HTR-8/SVneo (cell line): ENCODE measurements at regions not wholly inside any gene's neighbourhood (a gene's known extent, or its start where the extent isn't known, plus 50 kb on each side); places are given as distances from the start of the nearest gene placed in this dataset.

Experiments
- DNase-seq: peaks from one replicate; pipeline ENCODE4 v3.0.0; 2011; ENCODE audit warnings: low spot score, mixed read lengths; ENCODE audit not compliant: insufficient read length
- FAIRE-seq: peaks from 2 replicates; lab custom pipeline; 2011; peaks lifted over from hg19 to GRCh38; lab: Jason Lieb, UNC

- FAIRE-seq = no peak
- no peak for DNase-seq
Observed at GRCh38 chr18:45363196-45363595, 252.1 kb upstream of the SLC14A2 start.

- DNase-seq = no peak
- no peak for FAIRE-seq
Observed at GRCh38 chr18:45365835-45366234, 249.4 kb upstream of the SLC14A2 start.

GRCh38 chr18:45370255-45371010 lies 244.8 kb upstream of the SLC14A2 start:
- no peak for DNase-seq

GRCh38 chr18:45373286-45373880 lies 241.9 kb upstream of the SLC14A2 start:
- FAIRE-seq (no peak), DNase-seq (no peak)

More at GRCh38 chr18:45370255-45371010, 244.8 kb upstream of the SLC14A2 start:
- no peak for FAIRE-seq

DNA sequence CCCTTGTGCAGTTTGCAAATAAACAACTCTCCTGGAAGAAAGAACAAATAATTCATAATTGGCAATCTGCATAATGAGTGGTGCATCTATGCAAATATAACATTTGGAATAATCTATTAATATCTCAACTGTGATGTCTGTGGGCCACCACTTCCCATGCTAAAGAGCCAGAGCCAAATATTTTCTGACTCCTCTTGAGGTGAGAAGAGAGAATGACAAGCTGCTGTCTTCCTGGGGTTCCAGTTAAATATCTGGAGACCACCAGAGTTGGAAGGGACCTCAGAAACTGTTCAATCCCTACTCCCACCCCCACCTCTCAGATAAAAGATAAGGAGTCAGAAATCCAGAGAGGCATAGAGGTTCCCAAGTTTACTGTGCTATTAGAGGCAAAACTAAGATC lies 241.0 kb upstream of the SLC14A2 start:
- DNase-seq (no peak), FAIRE-seq (no peak)

DNA sequence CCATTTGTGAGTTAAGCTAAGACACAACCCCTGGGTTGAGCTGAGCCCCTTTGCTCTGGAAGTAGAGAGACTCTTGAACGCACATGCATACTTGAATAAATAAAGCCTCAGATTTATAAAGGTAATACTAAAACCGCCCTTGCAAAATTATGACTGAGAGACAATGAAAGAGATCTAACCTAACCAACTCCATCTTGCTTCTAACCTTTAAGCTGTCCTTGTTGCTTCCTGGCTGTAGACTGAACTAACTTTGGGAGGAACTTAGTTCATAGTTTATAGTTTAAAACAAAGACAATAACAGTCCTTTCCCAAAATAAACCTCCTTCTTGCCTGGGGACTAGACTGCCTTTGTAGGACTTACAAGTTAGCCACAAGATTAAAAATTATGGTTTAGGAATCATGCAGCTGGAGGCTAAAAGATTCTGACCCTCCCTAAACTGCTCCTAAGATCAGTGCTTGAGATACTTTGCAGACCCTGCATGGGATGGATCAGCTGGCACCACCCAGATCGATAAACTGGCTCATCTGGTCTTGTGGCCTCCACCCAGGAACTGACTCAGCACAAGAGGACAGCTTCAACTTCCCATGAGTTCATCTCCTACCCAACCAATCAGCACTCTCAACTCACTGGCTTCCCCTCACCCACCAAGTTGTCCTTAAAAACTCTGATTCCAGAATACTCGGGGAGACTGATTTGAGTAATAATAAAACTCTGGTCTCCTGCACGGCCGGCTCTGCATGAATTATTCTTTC lies 240.2 kb upstream of the SLC14A2 start:
- DNase-seq (no peak), FAIRE-seq (no peak)

GRCh38 chr18:45376193-45376592 lies 239.1 kb upstream of the SLC14A2 start:
- FAIRE-seq (no peak), DNase-seq (no peak)

- FAIRE-seq (no peak), DNase-seq (no peak)
Observed at GRCh38 chr18:45378308-45378707, 237.0 kb upstream of the SLC14A2 start.

GRCh38 chr18:45378933-45379332 lies 236.3 kb upstream of the SLC14A2 start:
- DNase-seq = no peak
- FAIRE-seq = no peak

- no peak for FAIRE-seq
Observed at GRCh38 chr18:45379903-45380302, 235.4 kb upstream of the SLC14A2 start.

DNA sequence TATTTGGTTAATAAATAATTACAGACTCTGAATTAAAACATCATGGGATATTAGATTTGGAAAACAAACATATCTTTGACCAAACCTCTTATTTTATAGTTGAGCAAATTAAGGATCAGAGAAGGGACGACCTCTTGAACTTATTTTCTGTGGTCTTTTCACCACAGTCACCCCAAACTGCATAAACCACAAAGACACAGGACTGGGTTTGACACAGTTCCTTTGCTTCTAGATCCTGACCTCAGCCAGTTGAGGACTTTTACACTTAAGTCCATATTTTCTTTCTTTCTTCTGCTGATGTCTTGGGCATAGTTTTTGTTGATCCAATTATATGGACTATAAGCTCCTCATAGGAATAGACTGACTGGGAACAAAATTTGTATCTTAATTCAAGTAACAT lies 234.0 kb upstream of the SLC14A2 start:
- no peak for DNase-seq
- FAIRE-seq = no peak

More at GRCh38 chr18:45379903-45380302, 235.4 kb upstream of the SLC14A2 start:
- DNase-seq = no peak

GRCh38 chr18:45383228-45383627 lies 232.0 kb upstream of the SLC14A2 start:
- DNase-seq = no peak
- no peak for FAIRE-seq

DNA sequence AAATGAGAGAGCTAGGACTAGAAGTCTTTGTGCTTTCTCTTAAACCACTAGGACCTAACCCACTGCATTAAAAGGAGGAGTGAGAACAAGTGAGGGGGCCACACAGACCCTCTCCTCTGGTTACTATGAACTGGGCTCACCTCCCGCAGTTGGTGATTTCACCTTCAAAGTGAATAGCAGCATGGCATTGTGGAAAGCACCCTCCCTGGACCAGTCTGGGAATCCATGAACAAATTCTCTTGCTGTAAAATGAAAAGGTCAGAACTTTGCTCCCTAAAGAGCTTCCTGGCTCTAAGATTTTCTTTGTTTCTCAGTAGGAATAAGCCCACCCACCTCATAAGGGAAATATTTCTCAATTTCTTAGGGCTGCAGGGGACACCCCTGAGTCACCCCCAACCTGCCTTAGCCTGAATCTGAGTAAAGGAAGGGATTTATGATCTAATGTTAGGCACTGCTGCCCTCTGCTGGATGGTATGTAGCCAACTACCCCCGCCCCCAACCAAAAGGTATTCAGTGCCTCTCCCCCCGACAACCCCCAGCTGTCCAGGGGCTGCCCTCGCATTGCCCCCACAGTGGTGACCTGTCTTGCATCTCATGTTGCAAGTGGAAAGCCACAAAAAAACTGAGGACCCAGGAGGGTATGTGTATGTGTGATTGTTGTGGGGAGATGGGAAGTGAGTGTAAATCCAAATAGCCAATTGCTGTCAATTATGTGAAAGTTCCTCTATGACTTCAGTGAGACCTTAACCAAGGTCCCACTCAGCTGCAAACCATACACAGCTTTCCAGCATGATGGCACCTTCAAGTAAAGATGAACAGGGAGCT lies 230.9 kb upstream of the SLC14A2 start:
- DNase-seq (no peak), FAIRE-seq (no peak)

- FAIRE-seq = no peak
- no peak for DNase-seq
Observed at GRCh38 chr18:45384962-45385315, 230.3 kb upstream of the SLC14A2 start.

DNA sequence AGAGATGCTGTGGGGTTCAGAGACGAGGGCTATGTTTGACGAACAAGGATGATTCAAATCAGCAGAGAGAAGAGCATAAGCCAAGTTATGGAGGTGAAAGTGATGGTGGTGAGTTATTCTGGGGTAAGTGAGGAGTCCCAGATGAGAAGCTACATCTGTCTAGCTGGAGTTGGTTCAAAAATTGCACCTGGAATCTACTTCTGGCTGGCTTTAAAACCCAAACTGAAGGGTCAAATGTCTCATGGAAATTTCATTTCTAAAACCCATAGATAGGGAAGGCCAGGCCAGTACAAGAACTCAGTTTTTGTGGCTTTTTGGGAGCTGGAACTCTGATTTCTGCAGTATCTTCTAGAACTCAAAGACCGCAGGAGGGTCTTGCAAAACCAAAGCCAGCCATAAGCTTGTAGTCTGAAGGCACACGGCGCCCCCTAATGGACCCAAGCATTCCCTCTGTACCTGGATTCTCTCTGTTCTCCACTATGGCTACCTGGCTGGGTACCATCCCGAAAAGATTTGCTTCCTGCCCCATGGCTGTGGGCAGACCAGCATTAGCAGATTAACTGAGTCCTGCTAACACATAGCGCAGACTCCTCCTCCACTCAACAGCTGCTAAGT lies 229.1 kb upstream of the SLC14A2 start:
- no peak for FAIRE-seq

DNA sequence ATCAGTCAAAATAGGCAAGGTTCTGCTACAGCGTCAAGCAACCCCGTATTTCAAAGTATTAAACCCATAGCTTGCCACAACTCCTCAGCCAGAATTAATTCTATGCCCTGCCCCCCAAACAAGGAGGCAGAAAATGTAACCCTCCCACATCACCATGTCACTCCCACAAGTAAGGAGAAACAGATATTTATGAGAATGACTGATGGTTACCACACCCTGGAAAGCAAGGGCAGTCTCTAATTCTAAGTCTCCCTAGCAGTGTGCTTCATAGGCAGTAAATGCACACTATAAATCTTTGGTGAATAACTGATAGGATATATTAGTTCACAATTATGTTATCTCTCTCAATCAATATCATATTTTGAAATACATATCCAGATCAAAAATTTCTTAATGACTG lies 228.0 kb upstream of the SLC14A2 start:
- FAIRE-seq = no peak
- DNase-seq = no peak

More for the DNA sequence above, 229.1 kb upstream of the SLC14A2 start:
- DNase-seq = no peak

GRCh38 chr18:45398448-45398847 lies 216.8 kb upstream of the SLC14A2 start:
- FAIRE-seq (no peak), DNase-seq (no peak)

DNA sequence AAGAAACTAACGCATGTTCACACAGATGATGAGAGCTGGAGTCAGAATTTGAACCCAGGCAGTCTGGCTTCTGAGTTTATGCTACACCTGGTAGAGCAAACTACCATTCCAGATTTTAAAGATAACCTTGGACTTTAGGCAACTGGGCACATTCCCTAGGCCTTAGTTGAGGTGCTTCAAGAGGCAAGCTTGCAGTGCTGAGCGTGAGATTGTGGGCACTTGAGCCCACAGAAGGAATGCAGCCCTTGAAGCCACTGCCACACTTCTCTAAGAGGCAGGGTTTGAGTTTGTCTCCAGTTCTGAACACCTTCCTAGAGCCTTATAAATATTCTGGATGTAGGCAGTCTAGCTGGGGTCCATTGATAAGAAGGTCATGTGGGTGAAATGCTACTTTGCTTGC lies 216.1 kb upstream of the SLC14A2 start:
- DNase-seq = no peak
- FAIRE-seq = no peak

DNA sequence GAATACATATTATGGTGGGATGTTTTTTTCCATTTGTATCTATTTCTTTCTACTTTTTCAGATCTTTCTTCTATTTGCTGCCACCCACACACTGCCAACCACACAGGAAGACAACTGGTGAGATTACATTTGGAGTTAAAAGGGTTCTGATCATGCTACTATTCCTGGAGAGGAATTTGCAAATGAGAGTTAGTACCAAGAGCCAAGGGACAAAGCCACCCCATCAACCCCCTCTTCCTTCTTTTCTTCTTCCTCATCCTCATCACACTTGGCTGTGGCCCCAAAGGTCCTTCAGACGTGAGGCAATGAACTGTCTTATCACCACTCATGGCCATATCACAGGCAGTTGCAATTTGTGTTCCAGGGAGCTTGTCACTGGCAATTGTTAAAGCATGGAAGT lies 215.6 kb upstream of the SLC14A2 start:
- FAIRE-seq (no peak), DNase-seq (no peak)

DNA sequence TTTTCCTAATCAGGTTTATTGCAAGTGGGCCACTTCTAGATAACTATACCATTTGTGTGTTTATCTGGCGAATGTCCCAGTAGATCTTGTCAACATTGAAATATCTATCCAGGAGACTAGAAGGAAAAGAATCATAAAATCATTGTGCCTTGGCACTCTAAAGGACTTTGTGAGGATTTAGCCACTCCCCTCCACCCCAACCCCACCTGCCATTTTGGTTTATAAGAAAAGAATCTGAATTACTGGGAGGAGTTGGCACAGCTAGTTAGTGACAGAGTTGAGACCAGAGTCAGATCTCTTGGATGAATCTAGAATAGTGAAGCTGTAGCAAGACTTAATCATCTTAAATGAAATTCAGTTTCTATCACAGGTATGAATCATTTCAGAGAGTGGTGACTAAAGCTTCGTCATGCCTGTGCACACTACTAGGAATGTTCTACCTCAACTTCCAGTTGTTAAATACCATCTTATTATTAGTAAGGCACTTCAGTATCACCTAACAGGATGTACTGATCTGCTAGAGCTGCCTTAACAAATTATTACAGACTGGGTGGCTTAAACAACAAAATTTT lies 212.7 kb upstream of the SLC14A2 start:
- FAIRE-seq (no peak), DNase-seq (no peak)
